ENCODE measurements at regions not wholly inside any gene's neighbourhood (a gene's known extent, or its start where the extent isn't known, plus 50 kb on each side); places are given as distances from the start of the nearest gene placed in this dataset.

DNA sequence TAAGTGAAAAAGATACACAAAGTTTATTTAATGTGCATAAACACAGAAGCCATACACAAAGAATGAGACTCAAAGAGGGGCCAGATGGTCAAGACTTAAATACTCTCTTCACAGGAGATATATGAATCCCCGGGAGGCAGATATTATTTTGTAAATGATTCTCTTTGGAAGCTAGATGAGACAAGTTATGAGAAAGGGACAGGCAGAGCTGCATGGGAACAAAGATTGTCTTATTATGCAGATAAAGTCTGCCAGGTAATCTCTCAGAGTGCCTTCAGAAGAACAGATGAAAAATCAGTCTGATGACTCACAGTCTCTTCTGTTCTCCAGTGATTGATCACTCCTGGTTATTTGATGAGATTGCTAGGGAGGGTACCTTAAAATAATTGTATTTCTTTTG is 89.0 kb downstream of the NAF1 start:
- no peak for DNase-seq (ENCODE audit: low read depth)
- TF ChIP-seq, protein P1, sequence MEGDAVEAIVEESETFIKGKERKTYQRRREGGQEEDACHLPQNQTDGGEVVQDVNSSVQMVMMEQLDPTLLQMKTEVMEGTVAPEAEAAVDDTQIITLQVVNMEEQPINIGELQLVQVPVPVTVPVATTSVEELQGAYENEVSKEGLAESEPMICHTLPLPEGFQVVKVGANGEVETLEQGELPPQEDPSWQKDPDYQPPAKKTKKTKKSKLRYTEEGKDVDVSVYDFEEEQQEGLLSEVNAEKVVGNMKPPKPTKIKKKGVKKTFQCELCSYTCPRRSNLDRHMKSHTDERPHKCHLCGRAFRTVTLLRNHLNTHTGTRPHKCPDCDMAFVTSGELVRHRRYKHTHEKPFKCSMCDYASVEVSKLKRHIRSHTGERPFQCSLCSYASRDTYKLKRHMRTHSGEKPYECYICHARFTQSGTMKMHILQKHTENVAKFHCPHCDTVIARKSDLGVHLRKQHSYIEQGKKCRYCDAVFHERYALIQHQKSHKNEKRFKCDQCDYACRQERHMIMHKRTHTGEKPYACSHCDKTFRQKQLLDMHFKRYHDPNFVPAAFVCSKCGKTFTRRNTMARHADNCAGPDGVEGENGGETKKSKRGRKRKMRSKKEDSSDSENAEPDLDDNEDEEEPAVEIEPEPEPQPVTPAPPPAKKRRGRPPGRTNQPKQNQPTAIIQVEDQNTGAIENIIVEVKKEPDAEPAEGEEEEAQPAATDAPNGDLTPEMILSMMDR (conservative IDR thresholded peaks at IDR 0.05; ENCODE audit: control insufficient read depth, insufficient read depth, low read depth, low read length) = no peak
- no peak overlapping the region for H3K4me3 ChIP-seq (ENCODE audit: control insufficient read depth, low read depth, low read length)

DNA sequence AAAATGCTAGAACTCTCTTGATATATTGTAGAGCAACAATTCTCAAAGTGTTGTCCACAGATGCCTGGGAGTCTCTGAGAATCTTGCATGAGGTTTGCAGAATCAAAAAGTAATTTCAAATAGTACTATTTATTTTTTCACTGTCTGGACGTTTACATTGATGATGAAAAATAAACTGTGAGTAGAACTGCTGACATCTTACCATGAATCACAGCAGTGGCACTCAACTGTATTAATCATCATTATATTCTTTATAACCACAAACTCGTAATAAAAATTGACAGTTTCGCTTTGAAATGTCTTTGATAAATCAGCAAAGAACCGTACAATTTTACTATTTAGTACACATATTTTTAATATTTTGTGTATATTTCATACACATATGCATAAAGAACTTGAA is 94.5 kb downstream of the NAF1 start:
- H3K4me3 ChIP-seq (ENCODE audit: control insufficient read depth, low read depth, low read length) = no peak overlapping the region
- TF ChIP-seq, protein P1 (conservative IDR thresholded peaks at IDR 0.05; ENCODE audit: control insufficient read depth, insufficient read depth, low read depth, low read length) = no peak
- no peak for DNase-seq (ENCODE audit: low read depth)

- no peak overlapping the region for H3K4me3 ChIP-seq (ENCODE audit: control insufficient read depth, low read depth, low read length)
- TF ChIP-seq, protein P1 (conservative IDR thresholded peaks at IDR 0.05; ENCODE audit: control insufficient read depth, insufficient read depth, low read depth, low read length) = no peak
- DNase-seq (ENCODE audit: low read depth) = no peak
Measured at GRCh38 chr4:163071308-163071707, 95.4 kb downstream of the NAF1 start.

DNA sequence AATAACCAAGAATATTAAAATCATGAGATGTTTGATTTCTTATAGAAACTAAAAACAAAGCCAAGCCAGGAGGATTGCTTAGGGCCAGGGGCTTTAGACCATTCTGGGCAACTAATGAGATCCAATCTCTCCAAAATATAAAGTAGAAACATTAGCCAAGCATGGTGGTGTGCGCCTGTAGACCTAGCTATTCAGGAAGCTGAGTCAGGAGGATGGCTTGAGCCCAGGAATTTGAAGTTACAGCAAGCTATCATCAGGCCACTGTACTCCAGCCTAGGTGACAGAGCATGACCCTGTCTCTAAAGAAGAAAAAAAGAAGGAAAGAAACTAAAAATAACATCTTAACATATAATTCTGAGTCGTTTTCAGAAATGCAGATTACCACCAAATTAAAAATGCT is 96.7 kb downstream of the NAF1 start:
- H3K4me3 ChIP-seq (ENCODE audit: control insufficient read depth, low read depth, low read length) = no peak overlapping the region
- TF ChIP-seq, protein P1 (conservative IDR thresholded peaks at IDR 0.05; ENCODE audit: control insufficient read depth, insufficient read depth, low read depth, low read length) = no peak
- no peak for DNase-seq (ENCODE audit: low read depth)

DNA sequence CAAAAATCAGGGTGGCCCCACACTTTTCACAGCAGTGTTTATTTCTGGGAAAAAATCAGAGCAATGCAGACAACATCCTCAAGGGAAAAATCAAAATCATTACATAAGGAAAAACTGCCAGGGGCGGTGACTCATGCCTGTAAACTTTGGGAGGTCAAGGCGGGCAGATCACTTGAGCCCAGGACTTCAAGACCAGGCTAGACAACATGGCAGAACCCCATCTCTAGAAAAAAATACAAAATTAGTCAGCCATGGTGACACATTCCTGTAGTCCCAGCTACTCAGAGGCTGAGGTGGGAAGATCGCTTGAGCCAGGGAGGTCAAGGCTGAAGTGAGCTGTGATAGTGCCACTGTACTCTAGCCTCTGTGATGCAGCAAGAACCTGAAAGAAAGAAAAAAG is 102.8 kb downstream of the NAF1 start:
- TF ChIP-seq, protein P1 (conservative IDR thresholded peaks at IDR 0.05; ENCODE audit: control insufficient read depth, insufficient read depth, low read depth, low read length) = no peak
- no peak overlapping the region for H3K4me3 ChIP-seq (ENCODE audit: control insufficient read depth, low read depth, low read length)
- peak; percentile 26 for DNase-seq (ENCODE audit: low read depth)

DNA sequence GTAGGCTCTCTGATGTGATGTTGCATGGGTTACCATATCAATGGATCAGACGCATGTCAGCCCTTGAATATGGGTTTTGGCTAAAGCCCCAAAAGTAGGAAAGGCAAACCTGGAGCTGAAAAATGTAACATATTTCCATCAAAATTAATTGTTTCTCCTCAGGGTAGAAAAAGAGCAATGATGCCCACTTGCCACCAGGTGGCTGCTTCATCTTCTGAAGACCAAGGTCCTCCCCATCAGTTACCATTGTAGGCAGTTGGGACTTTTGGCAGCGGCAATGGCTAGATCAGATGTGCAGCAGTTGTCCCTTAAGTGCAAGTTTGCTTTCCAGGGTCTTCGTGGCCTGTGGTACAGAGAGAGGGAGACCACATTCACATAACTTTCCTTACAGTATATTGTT is 118.2 kb downstream of the NAF1 start:
- peak; percentile 32 for DNase-seq (ENCODE audit: low read depth)
- no peak overlapping the region for H3K4me3 ChIP-seq (ENCODE audit: control insufficient read depth, low read depth, low read length)
- TF ChIP-seq, protein P1 (conservative IDR thresholded peaks at IDR 0.05; ENCODE audit: control insufficient read depth, insufficient read depth, low read depth, low read length) = peak; percentile 55

- no peak overlapping the region for H3K4me3 ChIP-seq (ENCODE audit: control insufficient read depth, low read depth, low read length)
- TF ChIP-seq, protein P1 (conservative IDR thresholded peaks at IDR 0.05; ENCODE audit: control insufficient read depth, insufficient read depth, low read depth, low read length) = no peak
- no peak for DNase-seq (ENCODE audit: low read depth)
Measured at GRCh38 chr4:163042306-163042705, 124.4 kb downstream of the NAF1 start.
